T-helper 22 cell (primary cell): ENCODE measurements at regions not wholly inside any gene's neighbourhood (a gene's known extent, or its start where the extent isn't known, plus 50 kb on each side); places are given as distances from the start of the nearest gene placed in this dataset.
"Not testable (repeated sequence)": the region's sequence is repeated elsewhere in the genome, so short reads cannot be mapped to it uniquely, and the experiment has no call there.

Experiments used
- DNase-seq: peaks from one replicate; pipeline ENCODE4 v3.0.0-alpha.2; 2020; ENCODE audit warnings: low read depth

DNA sequence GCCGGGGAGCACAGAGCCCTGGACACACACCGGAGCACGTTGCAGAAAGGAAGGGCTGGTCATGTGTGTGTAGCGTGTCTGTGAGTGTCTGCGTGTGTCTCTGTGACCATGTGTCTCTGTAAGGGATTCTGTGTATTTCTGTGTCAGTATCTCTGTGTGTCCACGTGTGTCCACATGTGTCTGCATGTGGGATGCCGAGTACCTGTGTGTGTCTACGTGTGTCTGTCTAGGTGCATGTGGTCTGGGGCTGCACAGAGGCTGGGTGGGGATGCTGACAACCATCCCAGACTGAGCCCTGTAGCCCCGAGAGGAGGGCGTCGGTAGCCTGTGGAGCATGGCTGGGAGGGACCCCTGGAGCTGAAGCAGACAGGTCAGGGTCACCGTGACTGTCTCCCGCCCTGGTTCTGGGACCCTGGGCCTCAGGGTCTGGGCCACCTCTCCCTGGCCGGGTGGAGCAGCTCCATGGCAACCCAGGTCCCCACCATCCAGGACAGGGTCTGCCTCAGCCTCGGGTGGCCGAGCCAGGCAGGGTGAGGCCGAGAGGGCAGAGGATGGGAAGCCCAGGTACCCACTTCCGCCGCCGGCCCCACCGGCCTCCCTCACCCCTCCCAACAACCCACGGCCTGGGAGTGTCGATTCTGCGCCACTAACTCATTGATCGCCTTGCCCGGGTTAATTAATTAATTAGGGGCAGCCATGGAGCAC lies 122.7 kb downstream of the FAM53A start:
- no peak for DNase-seq

DNA sequence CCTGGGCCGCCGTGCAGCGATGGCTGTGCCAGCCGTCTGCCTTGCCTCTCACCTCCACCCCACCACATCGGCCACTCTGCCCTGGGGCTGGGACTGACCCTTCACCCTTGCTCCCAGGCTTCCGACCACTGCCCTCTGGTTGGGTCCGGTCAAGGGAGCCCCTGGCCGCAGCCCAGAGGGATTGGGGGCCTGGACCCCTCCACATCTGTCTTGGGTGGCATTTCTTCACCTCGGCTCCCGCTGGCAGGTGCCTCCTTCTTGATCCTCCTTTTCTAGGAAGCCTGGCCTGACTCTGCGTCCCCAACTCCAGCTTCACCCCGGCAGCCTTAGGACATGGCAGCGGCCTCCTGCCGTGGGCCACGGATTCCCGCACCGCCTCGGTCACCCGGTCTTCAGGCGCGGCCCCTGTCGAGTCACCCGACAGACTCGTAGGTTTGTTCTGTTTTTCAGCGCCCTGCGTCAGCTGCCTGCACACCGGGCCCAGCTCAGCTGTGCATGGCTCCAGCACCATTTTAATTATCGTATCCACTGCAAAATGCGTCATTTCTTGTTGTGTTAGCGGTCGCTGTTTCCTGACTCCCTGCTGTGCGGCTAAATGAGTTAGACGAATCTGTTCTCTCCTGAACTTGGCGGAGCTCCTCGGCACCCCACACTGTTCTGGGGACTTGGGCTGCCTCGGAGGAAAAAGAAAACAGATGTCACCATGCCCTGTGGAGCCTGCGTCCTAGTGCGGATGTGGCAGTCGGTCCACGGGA lies 124.0 kb downstream of the FAM53A start:
- no peak for DNase-seq

- no peak for DNase-seq
These were observed 125.9 kb downstream of the FAM53A start for GRCh38 chr4:1558205-1558604.

DNA sequence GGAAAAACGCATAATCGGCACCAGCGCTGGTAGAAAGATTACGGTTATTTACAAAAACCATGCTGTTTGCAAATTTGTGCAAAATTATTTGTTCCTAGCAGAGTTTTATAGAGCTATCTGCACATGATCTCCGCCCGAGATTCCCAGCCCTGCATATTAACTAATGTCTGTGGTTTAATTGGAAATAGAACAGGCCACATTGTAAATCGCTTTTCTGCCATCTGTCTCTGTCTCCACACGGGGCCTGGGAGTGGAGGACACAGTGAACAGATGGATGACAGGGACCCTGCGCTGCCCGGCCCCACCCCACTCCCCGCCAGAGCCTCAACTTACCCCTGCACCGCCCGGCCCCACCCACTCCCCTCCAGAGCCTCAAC lies 126.9 kb downstream of the FAM53A start:
- no peak for DNase-seq

GRCh38 chr4:1556541-1557220 lies 127.4 kb downstream of the FAM53A start:
- DNase-seq: no peak

- DNase-seq: no peak
These were observed 129.2 kb downstream of the FAM53A start for GRCh38 chr4:1554876-1555265.

GRCh38 chr4:1554246-1554875 lies 129.8 kb downstream of the FAM53A start:
- DNase-seq: no peak

GRCh38 chr4:1553365-1553764 lies 130.7 kb downstream of the FAM53A start:
- DNase-seq: no peak

DNA sequence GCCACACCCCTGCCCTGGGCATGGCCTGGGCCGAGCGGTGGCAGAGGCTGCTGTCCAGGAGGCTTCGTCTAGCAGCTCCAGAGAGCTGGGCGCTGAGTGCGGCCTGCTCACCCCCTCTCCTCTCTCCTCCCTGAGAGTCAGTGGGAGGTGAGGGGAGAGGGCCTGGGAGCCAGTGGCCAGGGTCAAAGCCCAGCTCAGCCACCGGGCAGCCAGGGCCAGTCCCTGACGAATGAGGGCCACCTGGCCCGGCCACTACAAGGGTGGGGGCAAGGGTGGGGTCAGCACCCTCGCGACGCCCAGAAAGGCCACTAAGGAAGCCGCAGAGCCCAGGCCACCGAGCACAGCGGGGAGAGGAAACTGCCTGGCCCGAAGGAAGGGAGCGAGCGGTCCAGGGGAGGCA lies 131.7 kb downstream of the FAM53A start:
- no peak for DNase-seq

DNA sequence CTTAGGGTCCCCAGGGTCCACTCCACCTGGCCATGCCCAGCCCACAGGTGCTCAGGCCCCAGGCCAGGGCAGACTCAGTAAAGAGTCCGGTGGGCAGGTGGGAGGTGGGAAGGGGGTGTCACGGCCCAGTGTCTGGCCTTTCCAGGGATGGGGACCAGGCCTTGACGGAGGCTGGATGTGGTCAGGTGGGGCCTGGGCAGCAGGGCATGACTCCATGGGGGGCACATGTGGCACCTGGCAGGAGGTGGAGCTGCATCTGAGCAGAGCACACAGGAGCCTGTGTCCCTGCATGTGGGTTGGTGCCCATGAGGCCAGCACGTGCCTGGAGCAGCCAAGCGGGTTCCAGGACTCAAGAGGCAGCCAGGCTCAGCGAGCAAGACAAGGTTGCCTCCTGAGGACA lies 132.9 kb downstream of the FAM53A start:
- DNase-seq: no peak

DNA sequence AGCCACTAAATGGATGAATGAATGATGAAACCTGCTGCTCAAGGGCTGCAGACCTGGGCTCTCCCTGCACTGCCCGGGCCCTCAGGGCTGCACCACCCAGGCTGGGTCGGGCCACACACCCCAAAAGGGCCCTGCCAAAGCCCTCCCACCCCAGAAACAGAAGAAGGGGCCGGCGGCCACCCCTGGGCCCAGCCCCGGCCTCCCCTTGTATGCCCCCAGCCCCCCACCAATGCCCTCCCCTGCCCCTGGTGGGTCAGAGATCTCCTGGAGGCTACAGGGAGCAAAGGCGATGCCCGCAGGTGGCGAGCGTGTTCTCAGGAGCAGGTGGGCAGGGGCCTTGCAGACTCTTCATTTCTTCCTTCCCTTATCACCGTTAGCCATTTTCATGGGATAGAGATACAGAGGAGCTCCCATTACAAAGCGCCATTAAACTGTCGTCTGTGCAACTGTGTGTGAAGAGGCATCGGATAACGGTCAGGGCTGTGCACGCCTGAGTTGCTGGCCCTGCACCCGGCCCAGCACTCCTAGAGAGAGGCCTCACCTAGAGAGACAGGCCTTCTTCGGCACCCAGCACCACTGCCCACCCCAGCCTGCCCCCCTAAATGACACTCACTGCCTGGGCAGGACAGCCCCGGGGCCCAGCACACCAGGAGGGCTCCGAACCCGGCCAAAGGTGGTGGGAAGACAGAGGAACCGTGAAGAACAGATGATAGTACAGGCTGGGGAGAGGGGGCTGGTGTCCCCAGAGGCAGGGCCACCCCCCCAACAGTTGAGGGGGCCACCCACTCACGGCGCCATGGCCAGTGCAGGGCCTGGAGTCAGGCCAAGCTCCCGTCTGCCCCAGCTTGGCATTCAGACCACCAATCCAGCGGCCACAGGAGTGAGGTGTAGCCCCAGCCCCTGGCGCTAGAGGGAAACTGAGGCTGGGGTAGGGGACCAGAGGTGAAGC lies 133.7 kb downstream of the FAM53A start:
- no peak for DNase-seq

GRCh38 chr4:1549638-1550035 lies 134.5 kb downstream of the FAM53A start:
- no peak for DNase-seq

DNA sequence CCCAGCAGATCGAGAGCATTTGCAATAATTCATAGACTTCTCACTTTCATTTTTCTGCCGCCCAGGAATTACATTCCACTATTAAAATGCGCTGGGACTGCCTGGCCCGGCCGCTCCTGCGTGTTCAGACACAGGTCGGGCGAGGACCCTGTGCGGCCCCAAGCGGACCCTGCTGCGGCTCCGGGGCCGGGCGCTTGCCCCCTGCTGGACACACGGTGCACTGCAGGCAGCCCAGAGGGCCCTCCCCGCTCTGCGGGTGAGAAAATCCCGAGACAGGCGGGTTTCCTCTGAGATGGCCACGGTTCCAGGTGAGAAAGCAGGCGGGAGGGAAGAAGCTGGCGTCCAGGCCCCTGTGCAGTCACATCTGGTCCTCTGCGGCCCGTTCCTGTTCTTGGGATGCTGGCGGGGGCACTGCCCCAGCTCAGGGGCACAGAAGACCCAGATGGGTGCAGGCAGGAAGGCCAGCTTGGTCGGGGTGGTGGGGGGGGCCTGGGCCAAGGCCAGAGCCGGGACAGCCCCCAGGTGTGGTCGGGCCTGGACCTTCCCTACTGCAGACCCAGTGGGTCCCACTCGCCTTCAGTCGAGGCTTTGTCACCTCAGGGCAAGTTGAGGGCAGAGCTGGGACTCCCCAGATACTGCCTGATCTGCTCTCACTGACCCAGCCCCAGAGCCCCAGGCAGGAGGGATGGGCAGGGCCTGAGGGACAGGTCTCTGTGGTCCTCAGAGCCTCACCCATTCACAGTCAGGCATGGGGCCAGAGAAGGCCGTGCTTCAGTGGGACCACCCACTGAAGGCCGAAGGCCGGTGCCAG lies 135.1 kb downstream of the FAM53A start:
- DNase-seq: not testable (repeated sequence)

GRCh38 chr4:1547856-1548826 lies 136.0 kb downstream of the FAM53A start:
- no peak for DNase-seq

DNA sequence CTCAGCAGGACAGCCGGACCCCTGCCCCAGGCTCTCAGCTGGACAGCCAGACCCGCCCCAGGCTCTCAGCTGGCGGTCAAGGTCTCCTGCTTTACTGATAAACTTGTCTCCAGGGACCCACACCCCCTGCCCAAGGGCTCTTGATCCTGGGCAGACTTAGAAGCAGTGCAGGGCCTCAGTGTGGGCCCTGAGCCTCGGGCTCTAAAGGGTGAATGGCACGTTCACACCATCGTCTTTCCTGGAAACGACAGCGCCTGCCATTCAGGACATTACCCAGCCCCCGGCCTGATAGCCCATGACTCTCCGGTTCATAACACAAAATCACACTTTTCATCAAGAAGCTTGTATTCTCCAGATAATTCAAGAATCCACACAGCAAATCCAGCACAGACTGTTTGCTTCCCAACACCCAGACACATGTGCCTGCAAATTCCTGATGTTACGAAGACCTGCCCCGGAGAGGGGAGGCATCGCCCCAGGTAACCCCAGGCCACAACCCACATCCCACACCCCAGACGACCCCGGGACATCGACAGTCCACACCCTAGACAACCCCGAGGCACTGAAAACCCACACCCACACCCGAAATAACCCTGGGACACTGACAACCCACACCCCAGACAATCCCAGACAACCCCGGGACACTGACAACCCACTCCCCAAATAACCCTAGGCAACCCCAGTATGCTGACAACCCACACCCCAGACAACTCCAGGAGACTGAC lies 136.8 kb downstream of the FAM53A start:
- DNase-seq: no peak

- no peak for DNase-seq
These were observed 138.6 kb upstream of the NKX1-1 start for GRCh38 chr4:1544861-1545281.

DNA sequence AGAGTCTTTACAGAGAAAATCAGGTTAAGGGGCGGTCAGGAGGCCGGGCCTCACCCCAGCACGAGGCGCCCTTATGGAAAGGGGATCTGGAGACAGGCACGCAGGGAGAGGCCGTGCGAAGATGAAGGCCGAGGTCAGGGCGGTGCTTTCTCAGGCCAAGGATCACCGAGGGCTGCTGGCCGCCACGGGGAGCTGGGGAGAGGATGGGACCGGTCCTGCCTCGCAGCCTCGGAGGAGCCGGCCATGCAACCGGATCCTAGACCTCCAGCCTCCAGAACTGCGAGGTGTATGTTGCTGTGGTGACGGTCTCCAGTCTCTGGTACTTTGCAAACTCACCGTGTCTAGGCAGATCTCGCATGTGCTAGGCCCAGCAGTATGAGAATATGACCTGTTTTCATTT lies 138.2 kb upstream of the NKX1-1 start:
- DNase-seq: not testable (repeated sequence)

- DNase-seq: no peak
These were observed 137.7 kb upstream of the NKX1-1 start for GRCh38 chr4:1543976-1544375.

- no peak for DNase-seq
These were observed 137.3 kb upstream of the NKX1-1 start for GRCh38 chr4:1543561-1543960.
